ENCODE measurements at regions not wholly inside any gene's neighbourhood (a gene's known extent, or its start where the extent isn't known, plus 50 kb on each side); places are given as distances from the start of the nearest gene placed in this dataset.

GRCh38 chr15:61798631-61799030 is 261.6 kb downstream of the VPS13C start:
- no peak for TF ChIP-seq CTCF (IDR thresholded peaks at IDR 0.05)
- no peak for TF ChIP-seq POLR2A (IDR thresholded peaks at IDR 0.05)

Data from body of pancreas (tissue), 4 donors.